Muscle layer of colon (tissue), 2 donors: ENCODE measurements at regions not wholly inside any gene's neighbourhood (a gene's known extent, or its start where the extent isn't known, plus 50 kb on each side); places are given as distances from the start of the nearest gene placed in this dataset.

Experiments
- H3K27ac ChIP-seq: one replicate; pipeline ENCODE4 v1.7.0; 2013; ENCODE audit warnings: low read depth, mild to moderate bottlenecking, low read length, moderate library complexity
- H3K27me3 ChIP-seq, 2 donors: one replicate each; pipeline ENCODE4 v1.7.0; 2013; ENCODE audit warnings: low read length in 2 of 2, mild to moderate bottlenecking in 2 of 2; ENCODE audit not compliant: insufficient read depth in 2 of 2, control insufficient read depth in 1 of 2
- H3K36me3 ChIP-seq: one replicate; pipeline ENCODE4 v1.7.0; 2013; ENCODE audit warnings: mild to moderate bottlenecking, low read length; ENCODE audit not compliant: insufficient read depth
- H3K4me1 ChIP-seq: one replicate; pipeline ENCODE4 v1.7.0; 2013; ENCODE audit warnings: mild to moderate bottlenecking, low read length; ENCODE audit not compliant: insufficient read depth
- H3K4me3 ChIP-seq, 2 donors: one replicate each; pipeline ENCODE4 v1.7.0; 2013; ENCODE audit warnings: low read length in 2 of 2, low read depth in 1 of 2, mild to moderate bottlenecking in 1 of 2, moderate library complexity in 1 of 2
- H3K9ac ChIP-seq: one replicate; pipeline ENCODE4 v1.7.0; 2013; ENCODE audit warnings: low read length
- H3K9me3 ChIP-seq: one replicate; pipeline ENCODE4 v1.7.0; 2013; ENCODE audit warnings: mild to moderate bottlenecking, low read length
- donor health status: abdominal sarcoma.
- donor health status: Adenocarcinoma of cecum.

DNA sequence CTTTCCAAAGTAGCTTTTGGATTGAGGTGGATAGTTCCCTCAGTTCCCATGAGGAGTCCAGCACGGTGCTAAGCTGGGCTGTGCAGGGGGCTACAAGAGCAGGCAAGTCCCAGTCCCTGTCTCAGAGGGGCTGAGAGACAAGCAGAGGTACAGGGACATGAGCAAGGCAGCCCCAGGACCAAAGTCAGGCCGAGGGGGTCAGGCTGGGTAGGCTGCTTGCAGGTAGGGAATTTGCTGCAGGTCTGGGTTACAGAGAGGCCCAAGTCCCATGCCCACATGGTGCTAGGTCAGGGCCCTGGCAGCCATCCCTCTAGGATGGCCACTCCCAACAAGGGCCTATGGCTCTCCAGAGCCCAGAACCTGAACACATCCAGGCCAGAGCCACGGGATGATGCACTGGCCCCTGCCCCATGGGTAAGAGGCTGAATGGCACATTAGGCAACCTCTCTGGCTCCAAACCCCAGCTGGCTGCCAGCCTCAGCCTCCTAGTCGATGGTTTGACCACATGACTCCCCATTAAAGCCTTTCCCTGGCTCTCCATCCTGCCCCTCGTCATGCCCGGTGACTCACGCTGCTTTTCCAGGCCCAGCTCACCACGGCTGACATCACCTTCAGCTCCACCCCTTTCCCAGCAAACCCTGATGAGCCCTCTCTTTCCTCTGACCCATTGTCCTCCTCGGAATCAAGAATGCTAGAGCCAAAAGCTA, 83.7 kb downstream of the SDC1 start:
- Histone ChIP-seq H3K9ac (no peak overlapping the region), H3K9me3 (no peaks in the 10 kb centered on the region), H3K27me3 (no peaks in the 10 kb centered on the region), H3K4me3 (no peak overlapping the region), H3K27ac (no peak overlapping the region), H3K4me1 (no peaks in the 10 kb centered on the region), H3K36me3 (no peaks in the 10 kb centered on the region)

DNA sequence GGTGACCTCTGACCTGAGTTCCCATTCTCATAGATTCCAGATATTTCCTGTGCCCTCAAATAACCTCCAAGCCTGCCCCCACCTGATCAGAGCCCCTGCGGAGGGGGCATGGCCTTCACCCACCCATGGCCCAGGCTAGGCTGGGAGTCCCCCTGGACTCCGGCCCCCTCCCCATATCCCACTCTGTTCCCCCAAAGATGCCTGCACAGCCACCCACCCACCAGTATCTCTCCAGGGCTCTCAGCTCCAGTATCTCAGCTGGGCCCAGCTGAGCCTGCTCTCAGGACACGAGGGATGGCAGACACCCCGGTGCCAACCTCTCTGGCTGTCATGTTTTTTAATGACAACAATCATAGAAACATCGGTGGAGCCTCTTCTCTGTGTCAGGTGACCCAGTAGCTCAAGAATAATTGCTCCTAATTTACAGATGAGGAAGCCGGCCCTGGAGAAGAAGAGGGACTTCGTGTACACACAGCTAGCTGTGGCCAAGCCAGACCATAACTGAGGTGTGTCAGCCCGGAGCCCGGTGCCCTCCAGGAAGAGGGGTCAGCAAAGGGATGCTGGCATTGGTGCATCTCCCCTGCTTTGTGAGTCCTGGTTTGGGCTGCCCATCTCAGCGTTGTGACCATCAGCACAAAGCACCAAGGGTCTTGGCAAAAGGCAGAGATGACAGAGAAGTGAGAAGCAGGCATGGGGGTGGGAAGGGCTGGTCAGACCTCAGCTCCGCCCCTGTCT, 84.4 kb downstream of the SDC1 start:
- no peak overlapping the region for H3K4me3 ChIP-seq
- H3K36me3 ChIP-seq: no peaks in the 10 kb centered on the region
- no peak overlapping the region for H3K27ac ChIP-seq
- H3K9me3 ChIP-seq: no peaks in the 10 kb centered on the region
- no peak overlapping the region for H3K9ac ChIP-seq
- H3K27me3 ChIP-seq: no peaks in the 10 kb centered on the region
- H3K4me1 ChIP-seq: no peaks in the 10 kb centered on the region

DNA sequence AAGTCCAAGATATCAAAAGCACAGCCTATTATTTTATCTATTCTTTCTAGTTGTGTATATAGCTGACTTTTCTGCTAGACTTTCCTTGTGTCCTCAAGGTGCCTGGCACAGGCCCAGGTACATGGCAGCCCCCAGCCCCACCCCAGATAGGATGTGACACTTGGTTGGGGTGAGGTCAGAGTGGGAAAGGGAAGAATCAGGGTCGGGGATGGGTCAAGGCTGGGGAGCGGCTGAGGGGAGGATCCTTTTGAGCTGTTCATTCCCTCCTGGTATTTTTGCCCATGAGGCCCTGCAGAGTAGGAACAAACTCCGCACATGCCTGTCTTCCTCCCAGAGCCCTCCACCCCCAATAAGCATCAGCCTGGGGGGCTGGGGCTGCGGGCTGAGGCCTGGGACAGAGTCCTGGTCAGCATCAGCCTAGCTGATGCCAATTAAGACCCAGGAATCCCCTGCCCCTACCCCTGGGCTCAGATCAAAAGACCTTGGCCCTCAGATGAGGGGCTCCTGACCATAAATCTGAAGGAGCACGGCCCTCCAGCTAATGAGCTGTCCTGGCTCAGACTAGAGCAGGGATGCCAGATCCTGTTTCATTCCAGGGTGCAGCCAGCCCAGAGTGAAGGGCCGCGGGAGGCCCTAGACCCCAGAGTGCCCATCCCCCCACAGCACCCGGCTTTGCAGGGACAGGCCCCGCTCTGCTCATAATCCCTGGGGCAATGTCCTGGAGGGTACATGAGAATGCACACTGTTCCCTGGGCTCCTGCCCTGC, 85.3 kb downstream of the SDC1 start:
- H3K4me3 ChIP-seq: no peak overlapping the region
- no peak overlapping the region for H3K9ac ChIP-seq
- no peaks in the 10 kb centered on the region for H3K9me3 ChIP-seq
- no peaks in the 10 kb centered on the region for H3K36me3 ChIP-seq
- H3K27ac ChIP-seq: no peak overlapping the region
- no peaks in the 10 kb centered on the region for H3K4me1 ChIP-seq
- no peaks in the 10 kb centered on the region for H3K27me3 ChIP-seq

DNA sequence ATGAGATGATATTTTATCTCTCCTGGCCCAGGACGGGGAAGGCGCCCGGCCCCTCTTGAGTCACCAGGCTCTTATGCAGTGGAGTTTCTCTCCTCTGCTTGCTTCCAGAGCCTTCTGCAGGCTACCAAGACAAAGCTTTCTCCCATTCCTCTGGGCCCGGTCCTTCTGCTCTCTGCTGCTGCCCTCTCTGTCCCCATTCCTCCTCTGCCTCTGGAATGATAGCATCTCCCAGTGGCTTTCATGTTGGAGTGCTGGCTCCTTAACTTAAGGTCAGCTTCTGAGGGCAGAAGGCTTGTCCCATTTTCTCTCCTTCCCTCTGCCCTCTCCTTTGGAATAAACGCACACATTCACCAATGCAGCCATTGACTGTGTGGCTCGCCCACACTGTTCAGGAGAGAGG, 86.2 kb downstream of the SDC1 start:
- Histone ChIP-seq H3K4me1 (no peaks in the 10 kb centered on the region), H3K9me3 (no peaks in the 10 kb centered on the region), H3K27me3 (no peaks in the 10 kb centered on the region), H3K36me3 (no peaks in the 10 kb centered on the region), H3K4me3 (no peak overlapping the region), H3K9ac (no peak overlapping the region), H3K27ac (no peak overlapping the region)

DNA sequence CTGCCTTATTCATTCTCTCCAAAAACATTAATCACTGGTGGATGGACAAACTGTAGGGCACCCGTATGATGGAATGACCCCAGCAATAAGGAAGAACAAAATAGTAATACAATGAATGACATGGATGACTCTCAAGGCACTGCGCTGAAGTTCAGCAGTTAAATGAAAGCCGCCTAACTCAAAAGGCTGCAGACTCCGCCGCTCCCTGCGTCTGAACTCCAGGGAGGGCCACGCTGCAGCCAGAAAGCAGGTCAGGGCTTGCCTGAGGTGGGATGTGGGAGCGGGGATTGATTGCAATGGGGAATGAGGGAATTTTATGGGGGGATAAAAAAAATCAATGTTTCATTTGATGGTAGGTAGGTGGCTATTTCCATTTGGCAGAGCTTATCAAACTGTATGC, 86.5 kb upstream of the LAPTM4A start:
- Histone ChIP-seq H3K27me3 (no peaks in the 10 kb centered on the region), H3K9me3 (no peaks in the 10 kb centered on the region), H3K36me3 (no peaks in the 10 kb centered on the region), H3K27ac (no peak overlapping the region), H3K4me3 (no peak overlapping the region), H3K4me1 (no peaks in the 10 kb centered on the region), H3K9ac (no peak overlapping the region)

DNA sequence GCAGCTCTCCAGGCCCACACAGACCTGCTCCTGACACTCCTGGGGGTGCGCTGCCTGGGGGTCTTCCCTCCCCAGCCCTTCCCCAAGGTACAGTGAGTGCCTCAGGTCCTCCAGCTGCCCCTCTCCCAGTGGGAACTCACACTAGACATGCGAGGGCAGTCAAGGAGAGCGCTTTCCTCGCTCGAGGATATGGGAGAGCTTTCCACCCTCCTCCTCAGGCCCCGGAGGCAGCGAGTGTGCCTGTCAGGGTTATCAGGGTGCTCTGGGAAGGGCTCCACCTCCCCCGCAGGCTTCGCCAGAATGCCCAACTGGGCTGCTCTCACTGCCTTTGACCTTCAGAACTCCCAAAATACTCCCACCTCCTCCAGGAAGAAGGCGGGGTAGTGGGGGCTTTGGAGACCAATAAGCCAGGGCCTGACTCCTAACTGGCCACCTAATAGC, 85.7 kb upstream of the LAPTM4A start:
- Histone ChIP-seq H3K9me3 (no peaks in the 10 kb centered on the region), H3K36me3 (no peaks in the 10 kb centered on the region), H3K4me3 (no peak overlapping the region), H3K9ac (no peak overlapping the region), H3K27ac (no peak overlapping the region), H3K27me3 (no peaks in the 10 kb centered on the region), H3K4me1 (no peaks in the 10 kb centered on the region)

DNA sequence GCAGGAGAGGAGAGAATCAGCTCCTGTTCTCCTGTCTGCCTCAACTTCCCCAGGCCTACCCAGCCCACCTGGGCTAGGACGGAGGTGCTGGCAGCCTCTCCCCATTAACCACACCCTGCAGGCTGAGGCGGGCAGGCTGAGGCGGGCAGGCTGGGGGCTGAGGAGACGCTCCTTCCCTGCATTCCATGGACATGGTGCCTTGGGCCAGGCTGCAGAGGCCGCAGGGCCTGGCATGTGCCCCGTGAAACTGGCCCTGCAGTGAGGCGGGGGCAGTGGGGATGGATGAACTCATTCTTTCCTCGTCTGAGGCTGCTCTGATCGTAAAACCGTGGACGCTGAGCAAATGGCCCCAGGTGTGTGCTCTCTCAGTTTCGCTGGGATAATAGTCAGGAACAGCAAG, 84.7 kb upstream of the LAPTM4A start:
- Histone ChIP-seq H3K27me3 (no peaks in the 10 kb centered on the region), H3K36me3 (no peaks in the 10 kb centered on the region), H3K9me3 (no peaks in the 10 kb centered on the region), H3K9ac (no peak overlapping the region), H3K4me3 (no peak overlapping the region), H3K4me1 (no peaks in the 10 kb centered on the region), H3K27ac (no peak overlapping the region)

DNA sequence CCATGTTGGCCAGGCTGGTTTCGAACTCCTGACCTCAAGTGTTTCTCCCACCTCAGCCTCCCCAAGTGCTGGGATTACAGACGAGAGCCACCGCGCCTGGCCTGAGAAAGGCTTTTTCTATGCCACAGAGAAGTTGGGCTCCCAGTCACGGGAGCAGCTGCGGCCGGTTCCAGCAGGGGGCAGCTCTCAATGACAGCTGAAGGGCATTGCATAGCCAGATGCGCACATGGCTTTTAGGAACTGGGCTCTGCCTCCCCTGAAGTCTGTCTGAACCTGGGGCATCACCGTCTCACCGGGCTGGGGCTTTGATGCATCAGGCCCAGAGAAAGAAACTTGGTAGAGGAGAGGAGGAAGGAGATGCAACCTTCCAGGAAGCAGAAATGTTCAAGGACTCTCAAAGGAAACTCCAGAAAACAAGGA, 84.2 kb upstream of the LAPTM4A start:
- Histone ChIP-seq H3K9me3 (no peaks in the 10 kb centered on the region), H3K27me3 (no peaks in the 10 kb centered on the region), H3K4me1 (no peaks in the 10 kb centered on the region), H3K4me3 (no peak overlapping the region), H3K9ac (no peak overlapping the region), H3K27ac (no peak overlapping the region), H3K36me3 (no peaks in the 10 kb centered on the region)

DNA sequence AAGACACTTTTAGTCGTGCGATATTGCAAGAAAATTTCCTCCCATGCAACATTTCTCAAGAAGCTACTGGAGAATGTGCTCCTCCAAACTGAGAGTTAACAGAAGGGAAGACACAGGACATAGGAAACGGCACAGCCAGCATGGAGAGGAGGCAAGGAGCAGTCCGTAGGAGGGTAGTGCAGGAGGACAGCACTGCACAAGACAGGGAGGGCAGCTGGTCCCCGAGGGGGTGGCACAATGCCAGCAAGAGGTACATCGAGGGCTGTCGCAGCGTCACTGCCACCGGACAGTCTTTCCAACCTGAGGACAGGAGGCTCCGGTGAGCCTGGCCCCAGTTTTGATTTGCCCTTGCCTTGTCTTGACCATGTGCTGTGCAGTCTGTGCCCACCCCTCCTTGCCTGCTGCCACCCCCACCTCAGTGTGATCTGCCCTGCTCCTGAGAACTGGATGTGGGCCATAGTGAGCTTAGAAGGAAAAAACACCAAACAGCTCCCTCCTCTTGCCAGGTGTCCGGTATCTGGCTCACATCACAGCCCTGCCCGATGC, 81.6 kb upstream of the LAPTM4A start:
- no peaks in the 10 kb centered on the region for H3K9me3 ChIP-seq
- H3K27me3 ChIP-seq: no peaks in the 10 kb centered on the region
- H3K36me3 ChIP-seq: no peaks in the 10 kb centered on the region
- H3K9ac ChIP-seq: no peak overlapping the region
- H3K4me1 ChIP-seq: no peaks in the 10 kb centered on the region
- no peak overlapping the region for H3K4me3 ChIP-seq
- no peak overlapping the region for H3K27ac ChIP-seq

DNA sequence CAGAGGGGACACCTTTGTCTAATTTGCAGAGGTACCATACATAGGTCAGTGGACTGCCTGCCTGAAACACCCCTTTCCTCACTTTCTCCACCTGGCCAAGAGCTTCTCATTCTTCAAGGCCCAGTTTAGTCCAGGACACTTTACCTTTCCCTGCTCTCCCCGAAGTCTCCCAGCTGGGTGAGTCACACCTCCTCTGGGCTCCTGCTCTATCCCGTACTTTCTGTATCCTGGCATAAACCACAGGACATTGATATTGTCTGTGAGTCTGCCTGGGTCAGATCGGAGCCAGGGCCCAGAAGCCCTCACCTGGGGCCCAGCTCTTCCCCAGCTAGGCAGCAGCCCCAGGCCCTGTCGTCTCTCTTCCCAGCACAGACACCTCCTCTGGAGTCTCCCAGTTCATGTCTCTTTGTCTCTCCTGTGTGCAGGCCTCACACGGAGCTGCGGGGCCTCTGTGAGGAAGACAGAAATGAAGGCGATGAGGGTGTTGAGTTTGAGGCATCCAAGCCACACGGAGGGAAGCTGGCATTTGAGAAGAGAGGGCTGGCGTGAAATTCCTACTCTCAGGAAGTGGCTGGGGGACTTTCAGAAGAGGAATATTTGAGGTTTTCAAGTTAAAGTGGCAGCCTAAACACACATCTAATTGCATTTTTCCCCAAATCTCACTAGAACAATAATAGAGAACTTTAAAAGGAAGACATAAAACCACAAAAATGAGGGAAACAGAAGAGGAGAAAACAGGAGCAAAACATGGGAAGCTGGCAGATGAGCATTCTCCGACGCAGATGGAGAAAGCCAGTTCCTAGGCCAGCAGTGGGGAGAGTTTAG, 79.6 kb upstream of the LAPTM4A start:
- Histone ChIP-seq H3K27ac (no peak overlapping the region), H3K27me3 (no peaks in the 10 kb centered on the region), H3K9ac (no peak overlapping the region), H3K4me1 (no peaks in the 10 kb centered on the region), H3K36me3 (no peaks in the 10 kb centered on the region), H3K4me3 (no peak overlapping the region), H3K9me3 (no peaks in the 10 kb centered on the region)

DNA sequence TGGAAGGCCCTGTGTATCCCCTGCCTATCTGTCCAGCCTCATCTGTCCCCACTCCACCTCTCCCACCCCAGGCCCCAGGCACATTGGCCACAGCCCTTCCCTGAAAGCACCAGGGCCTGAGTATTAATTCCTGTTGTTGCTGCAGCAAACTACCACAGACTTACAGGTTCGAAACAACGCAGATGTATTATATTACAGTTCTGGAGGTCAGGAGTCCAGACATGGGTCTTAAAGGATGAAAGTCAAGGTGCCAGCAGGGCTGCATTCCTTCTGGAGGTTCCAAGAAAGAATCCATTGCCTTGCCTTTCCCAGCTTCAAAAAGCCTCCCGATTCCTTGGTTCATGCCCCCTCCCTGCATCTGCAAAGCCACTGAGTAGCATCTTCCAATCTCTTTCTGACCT, 78.7 kb upstream of the LAPTM4A start:
- H3K4me3 ChIP-seq: no peak overlapping the region
- H3K4me1 ChIP-seq: no peaks in the 10 kb centered on the region
- no peaks in the 10 kb centered on the region for H3K9me3 ChIP-seq
- no peaks in the 10 kb centered on the region for H3K36me3 ChIP-seq
- H3K27ac ChIP-seq: no peak overlapping the region
- H3K9ac ChIP-seq: no peak overlapping the region
- H3K27me3 ChIP-seq: no peaks in the 10 kb centered on the region
